ENCODE measurements at regions not wholly inside any gene's neighbourhood (a gene's known extent, or its start where the extent isn't known, plus 50 kb on each side); places are given as distances from the start of the nearest gene placed in this dataset.

- no peak overlapping the region for H3K4me2 ChIP-seq (ENCODE audit: insufficient read depth, low read length)
- no peaks in the 10 kb centered on the region for H3K27me3 ChIP-seq (ENCODE audit: control insufficient read depth in 2 of 2, insufficient read depth in 2 of 2, low read length in 2 of 2)
- no peaks in the 10 kb centered on the region for H3K4me1 ChIP-seq (ENCODE audit: control insufficient read depth, extremely low read depth, insufficient read depth, low read length)
- no peaks in the 10 kb centered on the region for H3K36me3 ChIP-seq (ENCODE audit: control insufficient read depth in 2 of 2, extremely low read depth in 1 of 2, insufficient read depth in 2 of 2, low read length in 2 of 2)
- FAIRE-seq (no peak), DNase-seq (ENCODE audit: low read depth, low spot score) (no peak)
- no peak overlapping the region for H3K4me3 ChIP-seq (replicated peaks in 1 of 3; ENCODE audit: insufficient read depth in 1 of 3, low read depth in 1 of 3, low read length in 3 of 3)
- no peaks in the 10 kb centered on the region for H4K20me1 ChIP-seq (replicated peaks; ENCODE audit: control insufficient read depth, extremely low read depth, insufficient read depth, low read length)
- H2AFZ ChIP-seq (ENCODE audit: low read depth, low read length) = no peak overlapping the region
- H3K27ac ChIP-seq (ENCODE audit: insufficient read depth, low read depth, low read length) = no peak overlapping the region
- dilution Hi-C loops (cut with MboI; ENCODE audit: extremely low pct_ligation_motif_present, low sequenced_read_pairs) (no loop called here), intact Hi-C loops (cut with micrococcal nuclease) (no loop called here)
- H3K79me2 ChIP-seq (ENCODE audit: control insufficient read depth, insufficient read depth, low read length) = no peaks in the 10 kb centered on the region
- POLR2A ChIA-PET = no interaction called here
- TF ChIP-seq POLR2AphosphoS5 (IDR thresholded peaks at IDR 0.05; ENCODE audit: insufficient read depth, low read depth, low read length) = no peak
- TF ChIP-seq MAX (IDR thresholded peaks at IDR 0.05; ENCODE audit: insufficient read depth, insufficient read length) = no peak
- no peak for TF ChIP-seq CTCF (IDR thresholded peaks at IDR 0.05; ENCODE audit: extremely low read depth in 1 of 2, insufficient read depth in 1 of 2, low read depth in 1 of 2, low read length in 2 of 2)
- no peak for TF ChIP-seq JUN (IDR thresholded peaks at IDR 0.05; ENCODE audit: borderline replicate concordance, insufficient read depth, insufficient read length, low read depth)
- TF ChIP-seq POLR2A (IDR thresholded peaks at IDR 0.05; ENCODE audit: low read depth, low read length) = no peak
- no peak for TF ChIP-seq MYC (IDR thresholded peaks at IDR 0.05; ENCODE audit: low read depth, low read length)
- TF ChIP-seq FOS (IDR thresholded peaks at IDR 0.05; ENCODE audit: borderline replicate concordance, insufficient read depth, low read length) = no peak
- no peak for TF ChIP-seq GATA2 (IDR thresholded peaks at IDR 0.05; ENCODE audit: insufficient read depth, insufficient read length, low read depth, low read length)
- TF ChIP-seq EZH2 (IDR thresholded peaks at IDR 0.05; ENCODE audit: borderline replicate concordance, low read depth, low read length, severe bottlenecking) = no peak
- H3K9me1 ChIP-seq (replicated peaks; ENCODE audit: control insufficient read depth, extremely low read depth, insufficient read depth, low read length) = no peaks in the 10 kb centered on the region
- no peak overlapping the region for H3K9ac ChIP-seq (replicated peaks; ENCODE audit: extremely low read depth, insufficient read depth, low read length)
- CTCF ChIA-PET = no interaction called here
- no TSS peak for BruUV-seq (replicated peaks)
- H3K9me3 ChIP-seq (replicated peaks; ENCODE audit: control insufficient read depth, insufficient read depth, low read length) = no peaks in the 10 kb centered on the region
Measured at GRCh38 chr18:8503248-8503647, 106.0 kb upstream of the RAB12 start.
